GM18508 (cell line): ENCODE measurements at regions not wholly inside any gene's neighbourhood (a gene's known extent, or its start where the extent isn't known, plus 50 kb on each side); places are given as distances from the start of the nearest gene placed in this dataset.
"Not testable (repeated sequence)": the region's sequence is repeated elsewhere in the genome, so short reads cannot be mapped to it uniquely, and the experiment has no call there.

Experiments
- ATAC-seq: cut with Tn5 transposase; IDR thresholded peaks from one replicate; pipeline ENCODE4 v1.9.1; 2021; ENCODE audit warnings: moderate number of reproducible peaks; ENCODE audit not compliant: insufficient read depth, unreplicated experiment

DNA sequence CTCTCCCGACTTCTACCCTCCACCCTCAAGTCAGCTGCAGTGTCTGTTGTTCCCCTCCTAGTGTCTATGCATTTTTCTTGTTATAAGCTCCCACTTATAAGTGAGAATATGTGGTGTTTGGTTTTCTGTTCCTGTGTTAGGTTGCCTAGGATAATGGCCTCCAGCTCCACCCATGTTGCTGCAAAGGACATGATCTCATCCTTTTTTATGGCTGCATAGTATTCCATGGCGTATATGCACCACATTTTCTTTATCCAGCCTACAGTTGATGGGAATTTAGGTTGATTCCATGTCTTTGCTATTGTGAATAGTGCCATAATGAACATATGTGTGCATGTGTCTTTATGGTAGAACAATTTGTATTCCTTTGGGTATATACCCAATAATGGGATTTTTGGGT lies 80.7 kb downstream of the SPTSSA start:
- not testable (repeated sequence) for ATAC-seq

DNA sequence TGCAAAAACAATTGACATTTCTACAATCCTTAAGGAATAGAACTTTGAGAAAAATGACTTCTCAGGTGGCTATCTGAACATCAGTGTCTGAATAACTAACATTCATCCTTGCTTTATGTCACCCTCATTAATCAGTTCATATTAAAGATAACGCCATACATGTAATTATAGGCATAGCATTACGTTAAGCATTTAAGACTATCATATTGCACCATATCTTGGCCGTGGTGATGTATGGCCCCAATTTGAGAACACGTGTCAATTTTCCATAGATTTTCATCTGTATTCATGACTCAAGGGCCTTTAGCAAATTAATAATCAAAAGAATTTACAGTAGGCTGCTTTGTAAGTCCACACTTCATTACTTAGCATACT lies 81.6 kb downstream of the SPTSSA start:
- ATAC-seq: no peak

DNA sequence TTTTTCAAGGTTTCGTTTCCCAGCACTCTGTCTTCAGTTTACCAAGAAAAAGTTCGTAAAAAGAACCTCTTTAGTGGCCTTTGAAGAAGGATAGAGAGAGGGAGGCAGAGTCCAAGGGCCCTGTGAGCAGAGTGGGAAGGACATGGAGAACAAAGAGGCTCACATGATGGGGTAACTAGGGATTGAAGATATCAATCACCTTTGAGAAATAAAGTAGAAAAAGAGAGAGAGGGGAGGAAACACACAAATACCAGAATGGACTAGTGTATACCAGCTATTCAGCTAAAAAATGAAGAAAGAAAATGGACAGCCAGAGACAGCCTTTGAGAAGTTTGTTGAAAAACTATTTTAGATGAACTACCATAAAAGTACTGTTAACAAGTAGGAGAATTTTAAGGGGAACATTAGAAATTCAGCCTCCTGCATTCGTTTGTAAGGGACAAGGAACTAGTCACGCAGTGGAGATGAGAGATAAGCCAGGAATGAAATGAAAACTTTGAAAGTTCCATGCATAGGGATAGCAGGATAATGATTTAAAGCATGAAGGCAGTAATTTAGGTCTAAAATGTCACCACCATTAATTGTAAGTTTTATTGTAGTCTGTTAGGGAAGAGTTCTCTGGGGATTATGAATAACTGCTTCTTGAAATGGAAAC lies 82.1 kb downstream of the SPTSSA start:
- ATAC-seq: no peak

DNA sequence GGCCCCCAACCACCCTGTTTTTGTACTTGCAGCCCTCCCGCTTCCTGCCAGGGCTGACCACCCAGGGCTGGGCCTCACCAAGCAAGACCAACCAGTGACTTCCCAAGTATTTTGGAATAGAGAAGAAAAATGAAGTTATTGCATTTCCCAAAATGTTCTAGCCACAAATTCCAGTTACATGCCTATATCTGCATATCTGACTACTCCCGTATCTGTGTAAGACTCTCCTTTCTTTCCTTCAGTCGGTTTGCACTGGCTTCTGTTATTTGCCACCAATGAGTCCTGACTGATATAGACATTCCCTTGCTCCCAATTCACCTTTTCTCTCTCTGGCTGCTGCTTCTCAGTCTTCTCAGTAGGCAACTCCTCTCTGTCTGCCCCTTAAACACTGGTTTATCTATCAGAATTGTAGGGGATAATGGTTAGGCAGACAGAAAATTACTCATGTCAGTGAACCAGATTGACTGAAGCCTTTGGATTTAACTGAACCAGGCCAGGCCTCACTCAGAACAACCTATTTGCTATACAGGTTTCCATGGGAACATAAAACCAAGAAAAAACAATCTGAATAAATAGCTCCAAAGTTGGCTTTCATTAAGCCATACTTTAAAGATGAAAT lies 85.3 kb downstream of the SPTSSA start:
- no peak for ATAC-seq

DNA sequence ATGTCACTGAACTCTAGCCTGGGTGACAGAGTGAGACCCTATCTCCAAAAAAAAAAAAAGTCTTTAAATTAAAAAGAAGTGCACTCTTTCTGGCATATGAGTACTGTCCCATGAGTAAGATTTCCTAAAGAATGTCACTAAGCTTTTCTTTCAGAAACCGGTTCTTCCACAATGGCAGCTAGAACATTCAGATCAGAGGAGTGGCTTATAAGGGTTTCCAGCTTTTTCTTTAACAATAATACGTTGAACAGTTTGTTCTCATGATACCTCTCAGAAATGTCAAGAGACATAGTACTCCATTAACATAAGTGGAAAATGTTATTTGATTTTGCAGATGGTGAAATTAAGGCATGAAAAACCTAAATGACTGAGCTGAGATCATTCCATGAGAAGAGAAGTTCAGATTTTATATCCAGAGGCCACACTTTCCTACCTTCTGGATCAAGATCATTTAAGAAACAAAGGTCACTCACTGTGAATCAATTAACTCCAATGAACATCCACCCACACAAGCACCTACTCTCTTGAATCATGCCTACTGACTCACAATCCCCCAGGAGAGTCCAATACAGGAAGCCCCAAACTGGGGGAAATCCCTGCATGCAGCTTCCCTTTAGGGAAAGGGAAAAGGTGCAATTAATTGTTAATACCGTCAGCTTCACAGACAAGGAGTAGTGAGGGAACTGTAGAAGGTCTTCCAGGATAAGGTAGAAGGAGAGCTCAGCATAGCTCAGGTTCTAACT lies 86.9 kb downstream of the SPTSSA start:
- ATAC-seq: no peak

DNA sequence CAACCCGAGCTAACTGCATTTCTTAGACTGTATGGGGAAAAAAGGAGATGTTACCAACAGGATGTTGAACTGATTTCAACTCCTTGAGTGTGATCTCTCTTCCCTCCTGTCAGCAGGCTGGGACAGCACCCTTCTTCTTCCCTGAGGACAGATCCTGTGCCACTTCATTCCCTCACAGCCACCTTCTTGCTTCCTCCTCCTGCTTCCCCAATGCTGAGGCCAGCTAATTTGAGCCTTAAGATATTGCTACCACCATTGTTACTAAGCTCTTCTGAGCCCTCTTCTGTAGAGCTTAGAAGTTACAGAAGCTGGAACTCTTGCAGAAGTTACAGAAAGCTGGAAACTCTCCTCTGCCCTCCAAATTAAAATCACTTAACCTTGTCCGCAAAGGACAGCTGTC lies 88.8 kb downstream of the SPTSSA start:
- no peak for ATAC-seq

DNA sequence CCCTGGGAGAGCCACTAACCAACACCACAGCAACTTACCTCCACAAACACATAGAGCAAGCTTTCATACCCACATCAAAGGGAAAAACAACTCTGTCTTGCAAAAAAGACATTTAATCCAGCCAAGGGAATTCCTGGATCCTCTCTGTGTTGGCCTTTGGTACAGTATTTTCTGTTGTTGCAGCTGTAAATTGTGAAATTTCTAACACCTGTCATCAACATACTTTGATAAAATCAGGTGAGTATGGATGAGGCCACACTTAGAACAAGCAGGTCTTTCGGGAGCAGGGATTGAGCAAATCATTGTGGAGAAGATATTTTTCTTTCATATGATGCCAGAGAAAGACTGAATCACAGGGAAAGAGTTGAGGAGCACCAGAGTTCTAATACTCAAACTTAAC lies 89.3 kb downstream of the SPTSSA start:
- ATAC-seq: no peak

DNA sequence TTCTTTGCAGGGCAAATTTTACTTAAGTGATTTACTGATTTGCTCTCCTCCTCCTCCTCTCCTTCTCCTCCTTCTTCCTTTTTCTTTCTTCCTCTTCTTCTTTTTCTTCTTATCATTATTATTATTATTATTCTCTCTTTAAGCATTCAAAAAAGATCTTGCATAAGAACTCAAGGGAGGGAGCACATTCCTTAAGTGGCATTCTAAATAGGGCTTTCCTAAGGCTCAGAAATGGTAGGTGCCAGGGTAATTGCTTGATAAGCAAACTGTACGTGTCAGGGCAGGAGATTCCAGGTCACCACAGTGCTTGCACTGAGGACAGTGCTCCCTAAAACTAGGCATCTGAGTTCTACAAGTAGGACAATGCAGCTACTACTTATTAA lies 92.4 kb downstream of the SPTSSA start:
- no peak for ATAC-seq

DNA sequence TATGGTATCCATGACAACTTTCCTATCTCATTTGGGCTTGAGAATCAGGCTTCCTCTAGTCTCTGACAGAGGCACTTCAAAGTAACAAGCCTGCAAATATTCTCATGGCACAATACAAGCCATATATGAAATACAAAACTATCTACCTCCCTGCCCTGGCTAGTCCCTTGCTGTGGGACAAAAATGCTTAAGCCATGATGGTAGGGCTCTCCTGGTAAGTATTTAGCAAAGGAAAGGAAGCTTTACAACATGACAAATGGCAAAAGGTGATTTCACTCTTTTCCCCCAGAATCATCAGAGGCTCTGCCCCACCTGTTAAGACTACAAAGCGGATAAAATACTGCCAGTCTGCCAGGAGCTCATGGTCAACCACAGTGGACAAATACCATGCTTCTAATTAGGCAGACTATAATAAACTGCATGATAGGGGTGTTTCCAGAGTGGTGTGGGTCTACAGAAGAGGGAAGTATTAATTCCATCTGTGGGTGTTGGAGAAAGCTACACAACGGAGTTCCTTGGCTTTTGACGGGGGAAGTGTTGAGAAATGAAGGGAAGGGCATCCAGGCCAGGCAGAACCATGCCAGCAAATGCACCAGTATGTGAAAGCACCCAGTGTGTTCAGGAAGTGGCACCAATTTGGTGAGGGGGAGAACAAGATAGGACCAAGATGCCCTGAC lies 92.9 kb downstream of the SPTSSA start:
- ATAC-seq: no peak

DNA sequence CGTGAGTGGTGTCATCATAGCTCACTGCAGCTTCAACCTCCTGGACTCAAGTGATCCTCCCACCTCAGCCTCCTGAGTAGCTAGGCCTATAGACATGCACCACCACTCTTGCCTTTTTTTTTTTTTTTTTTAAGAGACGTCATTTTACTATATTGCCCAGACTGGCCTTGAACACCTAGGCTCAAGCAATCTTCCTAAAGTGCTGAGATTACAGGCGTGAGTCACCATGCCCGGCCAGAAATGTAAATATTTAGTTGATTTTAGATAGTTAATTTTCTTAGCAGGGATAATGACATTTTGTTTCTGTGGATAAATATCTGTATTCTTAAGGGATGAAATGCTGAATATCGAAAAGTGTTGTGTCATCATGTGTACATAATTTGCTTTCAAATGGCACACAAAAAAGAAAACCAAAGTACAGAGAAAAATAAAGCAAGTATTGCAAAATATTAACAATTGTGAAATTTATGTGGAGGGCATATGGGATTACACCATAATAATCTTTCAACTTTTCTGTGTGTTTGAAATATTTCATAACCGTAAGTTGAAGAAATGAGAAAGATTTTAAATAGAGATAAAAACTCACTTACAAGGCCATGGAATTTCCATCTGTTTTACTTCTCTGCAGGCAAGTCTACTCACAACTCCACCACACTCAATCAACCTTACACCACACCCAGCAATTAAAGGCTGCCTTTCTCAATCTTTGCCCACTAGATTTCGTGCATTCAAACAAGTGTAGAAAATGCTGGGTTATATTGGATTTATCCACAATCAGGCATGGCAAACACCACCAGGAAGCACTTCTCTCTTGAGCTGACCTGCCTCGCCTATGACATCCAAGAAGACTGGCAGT lies 93.7 kb downstream of the SPTSSA start:
- no peak for ATAC-seq

DNA sequence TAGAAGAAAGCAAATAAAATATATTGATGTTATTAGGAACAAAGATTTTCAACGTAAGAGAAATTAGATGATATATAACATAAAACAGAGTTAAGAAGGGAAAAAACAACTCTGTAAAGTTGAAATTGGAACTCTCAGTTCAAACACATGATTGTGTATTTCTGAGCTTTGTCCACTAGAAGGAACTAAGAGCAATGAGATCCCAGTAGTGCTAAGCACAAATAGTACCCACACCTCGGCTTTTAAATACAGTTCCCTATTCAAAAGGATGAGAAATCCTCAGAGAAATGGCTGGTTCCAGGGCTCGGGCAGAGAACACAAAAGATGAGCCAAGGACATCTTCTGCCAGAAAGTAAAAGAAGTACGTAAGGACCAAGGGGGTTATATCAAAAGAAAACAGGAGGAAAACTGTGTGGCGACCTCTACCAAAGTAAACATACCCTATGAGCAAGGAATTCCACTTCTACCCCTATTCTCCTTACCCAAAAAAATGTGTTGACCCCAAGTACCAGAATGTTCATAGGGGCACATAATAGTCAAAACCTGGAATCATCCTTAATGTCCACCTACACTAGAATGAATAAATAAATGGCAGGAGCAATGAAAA lies 96.6 kb downstream of the SPTSSA start:
- no peak for ATAC-seq

DNA sequence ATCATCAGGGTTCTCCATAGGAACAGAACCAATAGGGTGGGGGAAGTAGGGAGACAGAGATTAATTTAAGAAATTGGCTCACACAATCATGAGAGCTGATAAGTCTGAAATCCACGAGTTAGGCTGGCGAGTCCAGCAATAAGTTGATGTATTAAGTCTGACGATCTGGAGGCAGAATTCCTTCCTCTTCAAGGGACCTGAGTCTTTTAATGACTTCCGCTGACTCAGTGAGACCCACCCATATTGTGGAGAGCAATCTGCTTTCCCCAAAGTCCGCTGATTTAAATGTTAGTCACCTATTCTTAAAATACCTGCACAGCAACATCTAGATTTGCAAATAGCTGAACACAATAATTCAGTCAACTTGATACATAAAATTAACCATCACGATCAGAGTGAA lies 97.8 kb downstream of the SPTSSA start:
- ATAC-seq: no peak

DNA sequence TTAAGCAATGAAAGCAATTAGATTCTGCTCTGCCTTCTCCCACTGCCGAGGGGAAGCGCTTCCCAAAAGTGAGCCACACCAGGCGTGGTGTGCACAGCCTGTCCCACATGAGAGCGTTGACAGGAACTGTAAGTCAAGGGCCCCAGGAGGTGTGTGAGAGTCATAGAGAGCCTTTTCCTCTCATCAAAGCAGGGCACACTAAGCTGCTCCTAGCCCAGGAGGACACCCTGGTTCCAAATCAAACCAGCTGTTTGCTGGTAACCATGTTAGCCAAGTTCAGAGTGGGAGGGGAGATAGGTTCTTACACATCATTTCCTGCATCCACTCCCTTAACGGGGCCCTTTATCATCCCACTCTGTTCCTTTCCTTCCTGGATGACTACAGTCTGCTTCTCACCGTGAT lies 98.3 kb downstream of the SPTSSA start:
- ATAC-seq: no peak

DNA sequence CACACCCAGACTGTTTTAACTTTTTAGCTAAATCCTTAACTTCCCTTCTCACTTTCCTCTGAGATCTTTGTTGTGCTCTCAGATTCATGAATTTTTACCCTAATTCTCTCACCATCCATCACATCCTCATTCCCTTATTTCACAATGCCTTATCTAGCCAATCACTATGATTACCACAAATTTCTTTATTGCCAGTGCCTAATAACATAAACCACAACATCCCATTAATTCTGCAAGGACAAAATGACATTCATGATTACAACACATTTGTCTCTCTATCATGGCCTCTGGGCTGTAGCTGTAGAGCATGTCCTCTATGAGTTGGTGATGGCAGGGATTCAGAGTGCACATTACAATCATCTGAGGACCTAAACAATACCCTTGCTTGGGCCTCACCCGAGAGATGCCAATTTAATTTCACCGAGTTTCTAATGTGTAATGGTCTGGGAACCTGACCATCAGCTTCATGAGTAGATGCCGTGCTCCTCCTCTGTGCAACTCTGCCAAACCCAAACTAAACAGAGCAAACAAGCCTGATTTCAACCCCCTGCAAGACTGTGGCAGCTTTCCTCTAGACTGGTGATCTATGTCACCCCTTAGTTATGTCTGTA lies 99.3 kb downstream of the SPTSSA start:
- ATAC-seq: no peak

DNA sequence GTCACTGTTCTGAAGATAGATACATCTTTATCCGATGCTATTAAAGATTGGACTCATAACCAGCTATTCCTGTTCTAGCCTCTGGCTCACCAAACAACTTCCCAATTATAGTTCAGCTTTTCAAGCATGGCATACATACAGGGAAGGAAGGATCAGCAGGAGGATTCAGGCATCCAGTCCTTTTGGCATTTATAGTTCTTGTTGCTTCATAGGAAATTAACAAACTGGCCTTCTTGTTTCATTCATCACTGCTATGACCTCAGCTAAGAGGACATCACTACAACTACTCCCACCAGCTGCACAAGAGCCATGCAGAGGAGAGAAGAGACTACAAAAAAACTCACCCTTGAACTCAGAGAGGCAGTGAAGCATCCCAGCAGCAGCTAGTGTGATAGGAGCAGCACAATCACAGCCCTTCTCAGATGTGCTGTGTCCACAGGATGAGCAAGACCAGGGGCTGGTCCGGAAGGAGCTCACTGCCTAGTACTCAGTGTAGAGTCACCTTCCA lies 100.5 kb downstream of the SPTSSA start:
- ATAC-seq: no peak

DNA sequence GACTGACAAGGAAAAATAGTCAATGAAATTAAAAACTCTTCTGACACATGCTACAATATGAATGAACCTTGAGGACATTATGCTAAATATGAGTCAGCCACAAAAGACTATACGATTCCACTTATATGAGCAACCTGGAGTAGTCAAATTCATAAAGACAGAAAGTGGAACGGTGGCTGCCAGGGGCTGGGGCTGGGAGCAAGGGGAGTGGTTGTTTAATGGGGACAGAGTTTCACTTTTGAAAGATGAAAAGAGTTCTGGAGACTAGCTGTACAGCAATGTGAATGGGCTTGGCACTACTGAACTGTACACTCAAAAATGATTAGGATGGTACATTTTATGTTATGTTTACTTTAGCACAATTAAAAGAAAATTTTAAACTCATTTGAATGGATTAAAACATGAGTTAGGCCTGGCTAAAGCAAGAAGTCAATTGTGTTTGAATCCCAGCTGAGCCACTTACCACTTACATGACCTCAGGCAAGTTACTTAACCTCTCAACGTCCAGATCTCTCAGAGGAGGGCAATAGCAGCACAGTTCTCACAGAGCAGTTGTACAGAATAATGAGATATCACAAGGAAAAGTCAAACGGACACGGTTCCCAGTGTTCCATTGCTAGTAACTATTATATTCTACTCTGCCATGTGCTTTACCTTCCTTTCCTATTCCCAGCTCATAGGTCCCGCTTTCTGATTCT lies 102.5 kb downstream of the SPTSSA start:
- ATAC-seq: no peak

DNA sequence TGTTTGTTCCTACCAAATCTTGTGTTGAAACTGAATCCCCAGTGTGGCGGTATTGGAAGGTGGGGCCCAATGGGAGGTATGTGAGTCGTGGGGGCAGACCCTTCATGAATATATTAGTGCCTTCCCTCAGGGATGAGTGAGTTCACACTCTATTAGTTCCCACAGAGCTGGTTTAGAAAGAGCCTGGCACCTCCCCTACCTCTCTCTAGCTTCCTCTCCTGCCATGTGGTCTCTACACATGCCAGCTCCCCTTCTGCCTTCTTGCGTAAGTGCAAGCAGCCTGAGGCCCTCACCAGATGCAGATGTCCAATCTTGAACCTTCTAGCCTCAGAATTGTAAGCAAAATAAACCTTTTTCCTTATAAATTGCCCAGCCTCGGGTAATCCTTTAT lies 105.8 kb downstream of the SPTSSA start:
- ATAC-seq: no peak

DNA sequence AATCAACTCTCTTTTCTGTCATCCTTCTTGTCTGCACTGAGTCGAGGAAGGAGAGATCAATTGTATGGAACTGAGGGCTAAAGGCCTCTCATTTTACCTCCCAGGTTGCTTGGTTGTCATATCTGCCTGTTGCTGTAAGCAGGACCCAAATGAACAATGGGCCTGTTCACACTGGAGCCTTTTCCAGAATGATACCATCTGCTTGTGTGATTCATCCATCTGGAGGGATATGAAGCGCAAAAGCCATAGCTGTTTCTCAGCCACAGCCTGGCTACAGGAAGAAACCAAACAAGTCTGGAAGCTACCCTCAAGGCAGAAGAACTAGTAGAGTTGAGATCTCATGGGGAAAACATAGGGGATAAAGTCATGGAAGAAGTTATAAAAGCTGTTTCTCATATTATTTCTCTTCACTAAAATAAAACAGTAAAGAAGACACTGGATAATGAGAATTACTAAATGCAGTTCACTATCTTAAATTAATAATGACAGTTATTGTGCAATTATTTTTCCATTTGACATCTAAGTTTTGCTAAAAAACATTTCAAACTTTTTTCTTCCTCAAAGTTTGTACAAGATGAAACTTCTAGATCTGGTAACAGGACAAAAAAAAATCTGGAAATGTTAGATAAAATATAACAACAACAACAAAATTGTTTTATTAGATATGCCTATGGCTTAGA lies 106.3 kb downstream of the SPTSSA start:
- no peak for ATAC-seq
